ENCODE measurements at regions not wholly inside any gene's neighbourhood (a gene's known extent, or its start where the extent isn't known, plus 50 kb on each side); places are given as distances from the start of the nearest gene placed in this dataset.
A peak's percentile ranks its signal among the peaks of the same experiment; 100 is the strongest.

DNA sequence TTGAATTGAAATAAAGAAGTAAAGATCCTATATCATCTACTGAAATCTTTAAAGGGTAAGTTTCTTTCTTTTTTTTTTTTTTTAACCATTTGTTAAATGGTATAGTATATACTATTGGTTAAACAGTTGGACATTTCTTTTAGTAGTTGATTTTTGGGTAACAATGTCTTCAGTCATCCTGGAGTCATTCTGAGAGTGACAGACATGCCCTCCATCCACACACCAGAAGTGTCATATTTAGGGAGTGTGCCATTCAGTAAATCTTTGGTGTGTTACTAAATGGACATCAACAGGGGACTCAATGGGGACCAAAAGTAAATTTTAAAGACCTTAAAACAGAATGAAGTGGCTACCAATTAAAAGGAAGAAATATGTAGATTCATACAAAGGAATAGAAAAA, 50.8 kb upstream of the SLC39A10 start:
- no peak overlapping the region for H3K4me2 ChIP-seq (ENCODE audit: low read length)
- H3K9me3 ChIP-seq (ENCODE audit: low read length) = peaks cover 7% of the 10 kb centered on the region; the same call in 1 of the 2 replicates
- peaks cover 23% of the 10 kb centered on the region for H3K4me1 ChIP-seq (ENCODE audit: insufficient read depth, low read length, poor library complexity, severe bottlenecking)
- intact Hi-C loops (cut with micrococcal nuclease; ENCODE audit: unreplicated experiment) = no loop called here
- POLR2A ChIA-PET = interaction anchor here (0.6 to 0.9 kb wide), 2 partner anchors 9 to 63 kb away, joined by 3 read pairs; no protein-coding TSS in a partner anchor
- H3K4me3 ChIP-seq (ENCODE audit: low read depth, low read length, poor library complexity, severe bottlenecking) = no peak overlapping the region
- H4K20me1 ChIP-seq (ENCODE audit: insufficient read depth, low read length) = no peaks in the 10 kb centered on the region
- H3K9me2 ChIP-seq (ENCODE audit: insufficient read depth, low read length) = no peaks in the 10 kb centered on the region
- H3K27ac ChIP-seq (ENCODE audit: low read depth, low read length, poor library complexity, severe bottlenecking) = no peak overlapping the region
- H3K36me3 ChIP-seq (ENCODE audit: insufficient read depth, low read length) = no peaks in the 10 kb centered on the region
- no peak for DNase-seq (ENCODE audit: low spot score)
- H2AFZ ChIP-seq (ENCODE audit: low read length) = no peak overlapping the region
- TF ChIP-seq CTCF (conservative IDR thresholded peaks at IDR 0.05; ENCODE audit: low read length) = no peak
- no peak for TF ChIP-seq EZH2phosphoT487 (IDR thresholded peaks at IDR 0.05; ENCODE audit: borderline replicate concordance, low read depth, low read length)
- no TSS peak for BruUV-seq (replicated peaks)
- no peaks in the 10 kb centered on the region for H3K79me2 ChIP-seq (ENCODE audit: insufficient read depth, low read depth, low read length)
- CTCF ChIA-PET (ENCODE audit: unreplicated experiment) = no interaction called here

GRCh38 chr2:195604706-195605105, 52.3 kb upstream of the SLC39A10 start:
- Histone ChIP-seq H3K4me3 (ENCODE audit: low read depth, low read length, poor library complexity, severe bottlenecking) (no peak overlapping the region), H4K20me1 (ENCODE audit: insufficient read depth, low read length) (no peaks in the 10 kb centered on the region), H3K9me2 (ENCODE audit: insufficient read depth, low read length) (no peaks in the 10 kb centered on the region), H3K4me2 (ENCODE audit: low read length) (no peak overlapping the region), H2AFZ (ENCODE audit: low read length) (peak overlapping the region; percentile 33; the same call in 1 of the 2 replicates), H3K27ac (ENCODE audit: low read depth, low read length, poor library complexity, severe bottlenecking) (no peak overlapping the region), H3K79me2 (ENCODE audit: insufficient read depth, low read depth, low read length) (no peaks in the 10 kb centered on the region), H3K36me3 (ENCODE audit: insufficient read depth, low read length) (no peaks in the 10 kb centered on the region), H3K4me1 (ENCODE audit: insufficient read depth, low read length, poor library complexity, severe bottlenecking) (peaks cover 13% of the 10 kb centered on the region), H3K9me3 (ENCODE audit: low read length) (peaks cover 7% of the 10 kb centered on the region; the same call in 1 of the 2 replicates)
- intact Hi-C loops (cut with micrococcal nuclease; ENCODE audit: unreplicated experiment) = no loop called here
- no peak for DNase-seq (ENCODE audit: low spot score)
- no peak for TF ChIP-seq CTCF (conservative IDR thresholded peaks at IDR 0.05; ENCODE audit: low read length)
- TF ChIP-seq EZH2phosphoT487 (IDR thresholded peaks at IDR 0.05; ENCODE audit: borderline replicate concordance, low read depth, low read length) = no peak
- ChIA-PET CTCF (ENCODE audit: unreplicated experiment) (no interaction called here), POLR2A (no interaction called here)
- no TSS peak for BruUV-seq (replicated peaks)

DNA sequence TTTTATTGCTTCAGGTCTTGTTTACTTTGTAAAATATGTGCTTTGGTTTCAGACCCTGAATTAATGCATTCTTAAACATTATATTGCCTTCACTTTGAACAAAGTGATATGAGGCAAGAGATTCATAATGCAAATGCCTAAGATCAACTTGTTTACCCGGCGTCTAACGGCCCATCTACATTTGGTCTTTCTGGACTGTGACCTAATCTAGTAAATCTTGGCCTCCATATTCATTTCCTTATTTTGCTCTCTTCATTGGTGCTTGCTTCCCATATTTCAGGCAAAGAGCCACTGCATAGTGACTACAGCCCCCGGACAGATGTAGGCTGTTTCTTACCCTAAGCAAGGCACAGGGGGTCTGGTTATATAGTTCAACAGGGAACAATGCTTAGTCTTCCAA, 53.0 kb upstream of the SLC39A10 start:
- ChIA-PET POLR2A (no interaction called here), CTCF (ENCODE audit: unreplicated experiment) (no interaction called here)
- intact Hi-C loops (cut with micrococcal nuclease; ENCODE audit: unreplicated experiment) = no loop called here
- Histone ChIP-seq H3K4me3 (ENCODE audit: low read depth, low read length, poor library complexity, severe bottlenecking) (no peak overlapping the region), H3K4me2 (ENCODE audit: low read length) (no peak overlapping the region), H3K79me2 (ENCODE audit: insufficient read depth, low read depth, low read length) (no peaks in the 10 kb centered on the region), H3K4me1 (ENCODE audit: insufficient read depth, low read length, poor library complexity, severe bottlenecking) (peaks cover 13% of the 10 kb centered on the region), H3K27ac (ENCODE audit: low read depth, low read length, poor library complexity, severe bottlenecking) (no peak overlapping the region), H4K20me1 (ENCODE audit: insufficient read depth, low read length) (no peaks in the 10 kb centered on the region), H3K9me2 (ENCODE audit: insufficient read depth, low read length) (no peaks in the 10 kb centered on the region), H3K36me3 (ENCODE audit: insufficient read depth, low read length) (no peaks in the 10 kb centered on the region), H2AFZ (ENCODE audit: low read length) (no peak overlapping the region), H3K9me3 (ENCODE audit: low read length) (peaks cover 7% of the 10 kb centered on the region; the same call in 1 of the 2 replicates)
- TF ChIP-seq EZH2phosphoT487 (IDR thresholded peaks at IDR 0.05; ENCODE audit: borderline replicate concordance, low read depth, low read length) = no peak
- TF ChIP-seq CTCF (conservative IDR thresholded peaks at IDR 0.05; ENCODE audit: low read length) = no peak
- no peak for DNase-seq (ENCODE audit: low spot score)
- BruUV-seq (replicated peaks) = no TSS peak
